ENCODE measurements at regions not wholly inside any gene's neighbourhood (a gene's known extent, or its start where the extent isn't known, plus 50 kb on each side); places are given as distances from the start of the nearest gene placed in this dataset.

DNA sequence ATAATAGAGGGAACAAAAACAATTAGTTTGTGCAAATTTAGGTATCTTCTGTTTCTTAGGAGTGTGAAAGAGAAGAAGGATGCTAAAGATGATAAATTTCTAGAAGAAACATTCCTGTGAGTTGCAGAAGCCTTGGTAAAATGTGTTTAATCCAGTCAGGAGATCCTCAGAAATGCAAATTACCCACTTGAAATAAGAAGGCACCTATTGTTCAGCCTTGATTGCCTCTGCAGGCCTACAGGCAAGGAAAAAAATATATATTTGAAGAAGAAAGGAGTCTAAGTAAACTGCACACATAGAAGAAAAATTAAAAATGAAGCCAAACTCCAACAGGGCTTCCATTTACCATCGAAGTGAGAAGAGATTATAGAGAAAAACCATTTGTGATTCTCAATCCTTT is 51.0 kb upstream of the LHX8 start:
- Mint-ChIP-seq H3K4me3 (no peak overlapping the region), H3K27ac (no peak overlapping the region), H3K4me1 (peaks cover 5% of the 10 kb centered on the region), H3K9me3 (no peaks in the 10 kb centered on the region), H3K36me3 (no peaks in the 10 kb centered on the region), H3K27me3 (ENCODE audit: low read depth) (peaks cover 1% of the 10 kb centered on the region)
- no peak for DNase-seq (ENCODE audit: low spot score in 2 of 2, unreplicated experiment in 2 of 2)
- TF ChIP-seq, protein P1, sequence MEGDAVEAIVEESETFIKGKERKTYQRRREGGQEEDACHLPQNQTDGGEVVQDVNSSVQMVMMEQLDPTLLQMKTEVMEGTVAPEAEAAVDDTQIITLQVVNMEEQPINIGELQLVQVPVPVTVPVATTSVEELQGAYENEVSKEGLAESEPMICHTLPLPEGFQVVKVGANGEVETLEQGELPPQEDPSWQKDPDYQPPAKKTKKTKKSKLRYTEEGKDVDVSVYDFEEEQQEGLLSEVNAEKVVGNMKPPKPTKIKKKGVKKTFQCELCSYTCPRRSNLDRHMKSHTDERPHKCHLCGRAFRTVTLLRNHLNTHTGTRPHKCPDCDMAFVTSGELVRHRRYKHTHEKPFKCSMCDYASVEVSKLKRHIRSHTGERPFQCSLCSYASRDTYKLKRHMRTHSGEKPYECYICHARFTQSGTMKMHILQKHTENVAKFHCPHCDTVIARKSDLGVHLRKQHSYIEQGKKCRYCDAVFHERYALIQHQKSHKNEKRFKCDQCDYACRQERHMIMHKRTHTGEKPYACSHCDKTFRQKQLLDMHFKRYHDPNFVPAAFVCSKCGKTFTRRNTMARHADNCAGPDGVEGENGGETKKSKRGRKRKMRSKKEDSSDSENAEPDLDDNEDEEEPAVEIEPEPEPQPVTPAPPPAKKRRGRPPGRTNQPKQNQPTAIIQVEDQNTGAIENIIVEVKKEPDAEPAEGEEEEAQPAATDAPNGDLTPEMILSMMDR (IDR thresholded peaks at IDR 0.05; ENCODE audit: unreplicated experiment): no peak

DNA sequence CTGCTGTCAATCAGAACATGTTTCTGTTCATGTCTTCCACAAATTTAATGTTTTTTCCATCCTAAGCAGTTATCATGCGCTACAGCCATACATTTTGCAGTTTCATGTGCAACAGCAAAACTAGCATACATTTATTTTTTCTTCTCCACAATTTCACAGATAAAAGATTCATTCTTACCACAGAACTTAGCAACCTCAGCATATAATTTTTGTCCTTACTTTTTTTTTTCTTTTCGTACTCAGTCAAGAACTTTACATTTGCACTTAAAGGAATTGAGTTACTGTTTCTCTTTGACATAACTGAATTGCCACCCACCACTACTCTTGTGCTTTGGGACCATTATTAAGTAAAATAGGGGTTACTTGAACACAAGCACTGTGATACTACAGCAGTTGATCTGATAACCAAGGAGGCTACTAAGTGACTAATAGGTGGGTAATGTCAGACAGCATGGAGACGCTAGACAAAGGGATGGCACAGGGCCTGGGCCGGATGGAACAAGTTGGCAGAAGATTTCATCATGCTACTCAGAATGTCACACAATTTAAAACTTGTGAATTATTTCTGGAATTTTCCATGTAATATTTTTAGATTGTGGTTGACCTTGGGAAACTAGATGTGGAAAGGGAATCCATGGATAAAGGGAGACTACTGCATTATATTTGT is 50.2 kb upstream of the LHX8 start:
- Mint-ChIP-seq H3K27ac (no peak overlapping the region), H3K4me1 (peaks cover 5% of the 10 kb centered on the region), H3K9me3 (no peaks in the 10 kb centered on the region), H3K27me3 (ENCODE audit: low read depth) (no peaks in the 10 kb centered on the region), H3K4me3 (no peak overlapping the region), H3K36me3 (no peaks in the 10 kb centered on the region)
- TF ChIP-seq, protein P1 (IDR thresholded peaks at IDR 0.05; ENCODE audit: unreplicated experiment): no peak
- DNase-seq (ENCODE audit: low spot score in 2 of 2, unreplicated experiment in 2 of 2): no peak
